Suprapubic skin (tissue), 4 donors: ENCODE measurements at regions not wholly inside any gene's neighbourhood (a gene's known extent, or its start where the extent isn't known, plus 50 kb on each side); places are given as distances from the start of the nearest gene placed in this dataset.
"Not testable (repeated sequence)": the region's sequence is repeated elsewhere in the genome, so short reads cannot be mapped to it uniquely, and the experiment has no call there.

Source experiments
- CTCF ChIP-seq, 2 donors: fragments of 200-600 bp in 1 of 2; fragments of 450-650 bp in 1 of 2; sonication (generic) in 1 of 2; IDR thresholded peaks; one replicate each; pipeline ENCODE4 v1.5.1; 2016 to 2019; ENCODE audit warnings: antibody characterized with exemption in 2 of 2, mild to moderate bottlenecking in 1 of 2, moderate library complexity in 1 of 2
- EP300 ChIP-seq: sonication (generic); formaldehyde crosslinking; IDR thresholded peaks from one replicate; pipeline ENCODE4 v1.6.1; 2017; ENCODE audit warnings: antibody characterized with exemption
- POLR2A ChIP-seq, 2 donors: fragments of 450-650 bp; IDR thresholded peaks; one replicate each; pipeline ENCODE4 v1.6.1; 2017; ENCODE audit warnings: antibody characterized with exemption in 2 of 2, mild to moderate bottlenecking in 2 of 2, moderate library complexity in 2 of 2
- POLR2AphosphoS5 ChIP-seq, 3 donors: sonication (generic); formaldehyde crosslinking; IDR thresholded peaks; one replicate each; pipeline ENCODE4 v1.6.1; 2017; ENCODE audit warnings: antibody characterized with exemption in 3 of 3

GRCh38 chr5:68048054-68048453 lies 167.5 kb upstream of the PIK3R1 start:
- not testable (repeated sequence) for TF ChIP-seq POLR2A (IDR thresholded peaks at IDR 0.05); CTCF (IDR thresholded peaks at IDR 0.05); EP300; POLR2AphosphoS5 (IDR thresholded peaks at IDR 0.05)
